HG02840 (cell line): ENCODE measurements at regions not wholly inside any gene's neighbourhood (a gene's known extent, or its start where the extent isn't known, plus 50 kb on each side); places are given as distances from the start of the nearest gene placed in this dataset.

Experiments
- ATAC-seq: cut with Tn5 transposase; IDR thresholded peaks from one replicate; pipeline ENCODE4 v1.9.1; 2021; ENCODE audit warnings: mild to moderate bottlenecking, moderate library complexity, moderate number of reproducible peaks; ENCODE audit not compliant: unreplicated experiment, low FRiP score

DNA sequence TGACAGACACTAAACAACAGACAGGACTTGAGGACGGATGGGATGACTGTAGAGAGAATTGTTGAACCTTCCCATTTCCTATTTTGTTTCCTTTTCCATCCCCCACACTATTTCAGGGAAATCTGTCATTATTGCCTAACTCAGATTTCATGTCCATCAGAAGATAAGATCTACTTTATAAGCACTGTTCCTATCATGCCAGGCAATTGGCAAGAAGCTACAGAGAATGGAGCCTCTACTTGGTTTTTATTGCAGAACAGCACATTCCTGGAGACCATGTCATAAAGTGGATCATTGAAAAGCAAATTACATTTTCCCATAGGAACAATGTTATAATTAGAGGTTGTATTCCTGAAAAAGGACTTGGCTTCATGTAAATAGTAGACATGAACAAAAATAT is 173.7 kb upstream of the KIF2A start:
- no peak for ATAC-seq

DNA sequence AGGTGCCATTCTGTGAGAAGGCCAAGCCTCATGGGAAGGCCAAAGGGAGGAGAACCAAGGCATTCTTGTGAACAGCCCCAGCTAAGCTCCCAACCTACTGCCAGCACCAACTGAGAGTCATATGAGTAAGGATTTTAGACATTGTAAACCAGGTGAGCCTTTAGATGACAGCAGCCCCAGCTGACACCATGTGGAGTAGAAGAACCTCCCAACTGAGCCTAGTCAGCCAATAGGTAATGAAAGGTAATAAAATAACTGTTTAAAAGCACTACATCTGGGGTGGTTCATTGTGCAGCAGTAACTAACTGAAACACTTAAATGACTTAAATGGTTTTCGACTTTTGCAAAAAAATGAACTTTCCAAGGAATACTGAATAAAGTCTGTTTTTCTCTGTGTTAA is 172.6 kb upstream of the KIF2A start:
- no peak for ATAC-seq

DNA sequence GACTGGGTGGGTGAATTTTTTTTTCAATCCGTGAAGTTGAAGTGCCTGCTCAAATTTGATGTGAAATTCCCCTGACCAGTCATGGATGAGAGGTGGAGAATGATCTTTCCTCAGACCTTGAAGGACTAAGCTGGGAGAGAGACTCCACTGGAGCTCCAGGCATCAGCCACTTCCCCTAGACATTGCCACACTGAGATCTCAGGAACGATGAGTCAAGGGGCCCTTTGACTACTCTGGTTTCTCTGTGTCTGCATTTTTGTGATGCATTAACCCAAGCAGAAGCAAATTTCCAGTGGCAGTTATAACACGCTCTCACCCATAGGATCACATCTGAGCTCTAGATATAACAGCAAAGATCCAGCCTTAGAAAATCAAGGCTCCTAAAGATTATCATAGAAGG is 171.2 kb upstream of the KIF2A start:
- ATAC-seq: no peak

DNA sequence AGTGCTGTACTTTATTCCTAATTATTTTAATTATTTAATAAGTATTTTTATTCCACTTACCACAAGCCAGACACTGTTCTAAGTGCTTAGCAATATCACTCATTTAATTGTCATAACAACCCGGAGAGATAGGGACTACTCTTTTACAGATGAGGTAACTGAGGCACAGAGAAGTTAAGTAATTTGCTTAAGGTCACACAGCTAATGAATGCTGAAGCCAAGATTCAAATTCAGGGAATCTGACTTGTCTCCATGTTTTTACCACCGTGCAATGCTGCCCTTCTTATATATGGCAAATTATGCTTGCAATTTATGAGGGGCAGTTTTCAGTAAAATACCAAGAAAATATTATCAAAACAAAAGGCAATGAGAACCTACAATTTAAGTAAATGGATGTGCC is 168.4 kb upstream of the KIF2A start:
- ATAC-seq: no peak

DNA sequence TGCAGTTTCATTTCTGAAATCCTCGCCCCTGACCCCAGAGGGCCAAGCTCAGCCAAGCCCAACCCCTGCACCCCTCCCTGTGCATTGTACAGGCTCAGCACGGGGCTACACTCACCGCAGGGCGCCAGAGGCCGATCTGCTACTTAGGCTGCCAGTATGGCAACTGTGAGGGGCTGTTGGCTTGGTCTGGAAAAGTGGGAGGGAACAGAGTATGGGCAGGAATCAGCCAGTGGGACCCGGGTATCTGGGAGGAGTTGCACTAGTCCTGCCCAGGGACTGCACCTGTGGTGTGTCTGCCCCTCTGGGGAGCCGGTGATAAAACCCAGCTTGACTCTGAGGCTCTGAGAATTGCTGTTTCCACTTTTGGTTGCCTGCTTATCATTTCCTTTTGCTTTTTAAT is 167.4 kb upstream of the KIF2A start:
- no peak for ATAC-seq

DNA sequence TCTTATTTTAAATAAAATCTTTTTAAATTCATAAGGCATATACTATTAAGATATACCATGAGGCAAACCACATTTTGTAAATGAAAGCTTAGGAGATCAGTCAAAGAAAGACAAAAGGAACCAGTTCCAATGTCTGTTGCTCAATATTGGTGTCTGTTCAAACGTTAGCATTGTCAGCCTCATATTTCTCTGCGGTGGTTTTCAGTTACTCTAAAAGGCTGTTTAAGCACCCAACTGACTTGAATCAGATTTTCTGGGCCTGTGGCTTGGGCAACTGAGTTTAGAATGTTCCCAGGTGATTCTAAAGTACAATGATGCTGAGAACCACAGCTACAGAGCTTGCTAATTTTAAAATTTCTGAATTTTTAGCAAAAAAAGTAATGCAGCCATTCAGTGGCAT is 166.3 kb upstream of the KIF2A start:
- no peak for ATAC-seq

DNA sequence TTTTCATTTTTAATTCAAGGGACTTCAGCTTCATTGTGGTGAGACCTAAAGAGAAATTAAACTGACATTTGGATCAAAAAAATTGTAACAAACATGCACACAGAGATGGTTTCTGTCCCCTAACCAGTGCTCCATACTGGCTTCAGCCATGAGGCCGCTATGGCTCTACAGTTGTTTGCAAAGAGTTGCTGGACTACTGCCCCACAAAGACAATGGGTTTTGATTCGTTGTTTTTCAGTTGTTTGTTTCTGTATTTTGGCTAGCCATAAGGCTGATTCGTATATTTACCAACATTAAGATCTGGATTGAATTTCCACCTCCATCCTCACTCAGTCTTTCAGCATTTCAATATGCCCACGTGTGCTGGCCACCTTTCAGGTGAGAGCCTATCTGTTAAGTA is 163.7 kb upstream of the KIF2A start:
- no peak for ATAC-seq

DNA sequence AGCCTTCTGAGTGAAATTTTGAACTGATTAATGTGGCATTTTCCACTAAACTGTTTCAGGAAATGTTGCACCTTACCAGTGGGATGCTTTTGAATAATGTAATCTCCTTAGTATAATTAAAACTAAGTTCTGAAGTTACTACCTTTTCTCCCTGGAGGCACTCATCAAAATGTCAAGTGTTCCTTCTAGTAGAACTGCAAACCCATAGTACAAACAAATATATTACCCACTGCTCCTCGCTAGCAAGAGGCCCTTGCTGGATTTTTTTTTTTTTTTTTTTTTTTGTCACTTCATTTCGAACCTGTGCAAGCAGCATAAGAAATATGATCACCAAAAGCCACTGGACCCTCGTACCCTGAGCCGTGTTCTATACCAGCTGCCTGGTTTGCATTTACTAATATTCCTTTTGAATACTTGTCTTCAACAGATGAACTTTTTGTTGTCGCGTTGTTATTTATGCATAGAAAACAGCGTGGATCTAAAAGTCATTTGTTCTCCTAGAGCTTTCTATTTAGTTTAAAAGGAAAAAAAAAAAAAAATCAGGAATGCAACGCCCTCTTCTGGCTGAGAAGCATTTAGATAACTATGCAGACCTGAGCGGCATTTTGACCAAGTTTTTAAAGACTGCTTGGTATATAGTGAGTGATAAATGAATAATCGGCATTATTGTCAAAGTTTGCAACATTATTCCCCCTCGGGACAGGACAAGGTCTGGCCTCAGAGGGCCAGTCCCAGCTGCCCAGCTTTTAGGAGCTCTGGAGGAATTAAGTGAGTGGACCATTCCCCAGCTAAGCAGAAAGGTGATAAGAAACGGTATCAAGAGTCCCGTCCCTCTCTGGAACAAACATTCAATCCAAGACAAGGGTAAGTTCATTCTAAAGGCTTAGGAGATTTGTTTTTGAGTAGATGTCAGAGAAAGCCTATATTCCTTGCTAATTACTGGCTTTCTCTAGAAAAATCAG is 162.5 kb upstream of the KIF2A start:
- ATAC-seq: no peak

DNA sequence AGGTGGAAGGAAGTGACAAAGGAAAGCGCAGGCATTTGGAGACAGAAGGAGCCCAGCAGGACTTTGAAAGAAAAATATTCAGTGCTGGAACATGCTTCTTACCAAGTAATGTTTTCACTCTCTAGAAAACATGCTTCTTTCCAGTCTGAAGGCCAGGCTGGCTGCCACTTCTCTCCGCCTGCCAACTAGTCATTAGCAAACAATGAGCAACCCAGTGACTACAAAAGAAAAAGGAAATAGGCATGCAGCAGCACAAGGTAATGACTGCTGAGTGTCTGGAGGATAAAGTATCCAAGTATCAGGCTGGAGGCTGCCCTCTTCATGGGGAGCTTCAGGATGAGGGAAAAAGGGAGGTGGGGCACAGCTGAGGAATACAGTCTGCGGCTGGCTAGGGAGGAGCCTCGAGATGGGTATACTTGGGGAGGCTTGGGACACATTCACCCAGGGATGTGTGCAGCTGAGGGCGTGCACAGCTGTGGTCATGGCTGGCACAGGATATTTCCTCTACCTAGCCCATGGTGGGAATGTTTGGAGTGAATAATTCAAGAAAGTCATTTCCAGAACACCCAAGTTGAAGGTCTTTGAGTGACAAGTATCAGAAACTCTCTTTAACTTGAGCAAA is 161.5 kb upstream of the KIF2A start:
- no peak for ATAC-seq

DNA sequence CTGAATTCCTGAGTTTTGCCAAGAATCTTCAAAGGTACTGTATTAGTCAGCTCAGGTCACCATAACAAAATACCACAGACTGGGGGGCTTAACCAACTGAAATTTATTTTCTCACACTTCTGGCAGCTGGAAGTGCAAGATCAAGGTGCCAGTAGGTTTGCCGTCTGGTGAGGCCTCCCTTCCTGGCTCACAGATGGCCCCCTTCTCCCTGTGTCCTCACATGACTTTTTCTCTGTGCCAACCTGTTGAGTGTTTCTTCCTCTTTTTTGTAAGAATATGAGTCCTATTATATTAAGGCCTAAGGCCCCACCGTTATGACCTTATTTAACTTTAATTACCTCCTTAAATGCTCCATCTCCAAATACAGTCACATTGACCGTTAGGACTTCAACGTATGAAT is 156.1 kb upstream of the KIF2A start:
- ATAC-seq: no peak

DNA sequence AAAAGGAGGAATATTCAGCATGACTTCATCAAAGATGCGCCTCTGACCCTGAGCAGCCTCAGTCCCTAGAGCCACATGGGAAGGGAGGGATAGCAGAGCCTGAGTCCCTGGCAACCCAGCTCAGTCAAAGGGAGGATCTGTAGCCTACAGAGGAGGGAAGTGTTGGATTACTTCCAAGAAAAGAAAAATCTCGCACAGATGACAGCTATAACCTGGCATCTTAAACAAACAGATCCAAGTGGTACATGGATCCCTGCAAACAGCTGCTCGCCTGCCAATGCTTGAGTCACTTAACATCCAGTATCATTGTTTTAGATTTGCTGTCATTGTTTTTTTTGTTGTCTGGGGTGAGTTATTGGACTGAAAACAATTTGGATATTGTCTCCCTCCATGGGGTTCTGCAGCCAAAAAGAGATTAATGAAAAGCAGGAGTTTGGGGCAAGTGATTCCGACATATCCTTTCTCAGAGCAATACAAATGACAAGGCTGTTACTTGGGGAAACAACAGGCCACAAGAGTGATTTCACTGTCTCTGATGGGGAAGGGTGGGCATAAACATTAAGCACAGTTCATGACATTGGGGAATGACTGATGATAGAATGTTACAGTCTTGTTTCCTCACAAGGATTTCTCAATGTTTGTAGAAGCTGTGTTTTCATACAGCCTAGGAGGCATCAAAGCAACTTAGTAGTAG is 153.5 kb upstream of the KIF2A start:
- no peak for ATAC-seq

DNA sequence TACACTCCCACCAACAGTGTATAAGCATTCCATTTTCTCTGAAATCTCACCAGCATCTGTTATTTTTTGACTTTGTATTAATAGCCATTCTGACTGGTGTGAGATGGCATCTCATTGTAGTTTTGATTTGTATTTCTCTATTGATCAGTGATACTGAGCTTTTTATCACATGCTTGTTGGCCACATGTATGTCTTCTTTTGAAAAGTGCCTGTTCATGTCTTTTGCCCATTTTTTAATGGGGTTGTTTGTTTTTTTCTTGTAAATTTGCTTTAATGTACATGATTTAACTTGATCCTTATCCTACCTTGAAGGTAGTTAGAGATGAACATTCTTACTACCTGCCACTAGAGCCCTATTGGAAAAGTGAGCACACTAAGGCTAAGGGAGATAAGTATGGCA is 151.2 kb upstream of the KIF2A start:
- no peak for ATAC-seq

DNA sequence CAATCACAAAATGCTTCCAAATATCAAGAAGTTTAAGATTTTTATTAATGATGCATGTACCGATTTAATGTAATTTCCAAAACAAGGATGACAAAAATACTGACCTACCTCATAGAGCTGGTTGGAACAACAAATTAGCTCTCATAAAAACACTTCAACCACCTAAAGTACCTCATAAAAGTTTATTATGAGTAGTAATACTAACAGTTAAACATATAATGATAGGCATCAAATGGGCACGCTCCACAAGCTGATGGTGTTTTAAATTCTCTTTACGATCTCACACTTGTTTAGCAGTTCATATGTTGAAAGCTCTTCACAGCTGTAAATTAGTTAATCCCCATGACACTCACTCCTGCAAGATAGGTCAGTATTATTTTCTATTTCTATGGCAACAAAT is 150.0 kb upstream of the KIF2A start:
- no peak for ATAC-seq

DNA sequence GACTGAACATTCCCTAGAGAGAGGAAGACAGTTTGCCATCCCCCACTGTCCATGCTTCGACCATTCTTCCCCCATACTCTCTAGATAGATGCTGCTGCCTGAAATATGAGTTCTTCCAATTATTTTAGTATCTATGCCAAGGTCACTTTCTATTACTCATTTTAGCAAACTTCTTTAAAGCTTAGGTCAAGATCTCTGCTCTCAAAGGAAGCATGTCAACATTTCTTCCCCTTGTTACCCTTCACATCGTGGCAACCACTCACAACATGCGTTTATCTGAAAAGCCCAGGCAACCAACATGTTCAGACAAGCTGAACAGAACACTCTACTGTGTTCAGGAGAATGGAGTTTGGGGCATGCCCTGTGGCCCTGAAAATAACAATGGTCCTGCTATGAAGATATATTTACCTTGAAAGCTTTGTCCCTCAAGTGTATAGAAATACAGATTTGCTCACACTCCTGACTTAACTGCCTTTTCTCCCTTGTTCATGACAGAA is 138.4 kb upstream of the KIF2A start:
- ATAC-seq: no peak

DNA sequence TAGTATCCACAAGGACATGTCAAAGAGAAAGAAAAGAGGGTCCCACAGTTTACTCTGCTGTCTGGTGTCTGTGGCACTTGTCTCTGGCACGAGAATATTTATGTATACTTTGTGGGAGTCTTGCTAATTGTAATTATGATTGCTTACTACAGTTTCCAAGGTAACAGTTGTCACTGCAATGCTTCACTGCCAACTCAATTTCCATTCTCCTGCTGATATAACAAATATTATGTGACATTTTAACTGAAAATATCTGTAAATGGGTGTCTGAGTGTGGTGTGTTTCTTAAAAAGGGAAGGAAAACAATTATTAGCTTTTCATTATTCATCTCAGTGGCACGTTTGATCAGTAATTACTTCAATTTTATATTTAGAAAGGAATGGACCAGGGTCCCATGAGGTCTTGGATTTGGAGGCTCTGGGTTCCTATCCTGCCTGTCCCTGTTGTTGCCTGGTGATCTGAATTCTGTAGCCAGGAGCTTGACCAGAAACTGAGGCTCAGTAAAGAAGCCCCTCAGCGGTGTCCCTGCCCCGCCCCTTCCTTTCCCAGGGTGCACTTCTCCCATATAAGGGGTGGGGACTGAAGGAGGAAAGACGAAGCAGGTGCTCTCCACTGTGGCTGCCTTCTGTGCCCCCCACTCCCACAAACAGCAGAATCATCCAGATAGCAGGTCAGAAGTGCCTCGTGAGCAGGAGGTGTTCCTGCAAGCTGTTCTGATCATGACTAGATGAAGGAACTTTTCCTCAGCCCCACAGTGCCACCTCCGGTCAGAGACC is 137.3 kb upstream of the KIF2A start:
- no peak for ATAC-seq

DNA sequence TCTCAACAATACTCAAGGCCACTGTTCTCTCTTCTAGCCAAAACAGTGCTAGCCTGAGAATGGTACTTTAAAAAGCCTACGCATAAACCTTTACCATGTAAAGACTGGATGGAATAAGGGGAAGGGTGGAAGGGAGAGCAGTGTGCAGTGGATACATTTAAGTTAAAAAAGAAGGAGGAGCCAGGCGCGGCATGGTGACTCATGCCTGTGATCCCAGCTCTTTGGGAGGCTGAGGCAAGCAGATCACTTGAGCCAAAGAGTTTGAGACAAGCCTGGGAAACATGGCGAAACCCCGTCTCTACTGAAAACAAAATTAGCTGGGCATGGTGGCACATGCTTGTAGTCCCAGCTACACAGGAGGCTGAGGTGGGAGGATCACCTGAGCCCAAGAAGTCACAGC is 127.7 kb upstream of the KIF2A start:
- no peak for ATAC-seq

DNA sequence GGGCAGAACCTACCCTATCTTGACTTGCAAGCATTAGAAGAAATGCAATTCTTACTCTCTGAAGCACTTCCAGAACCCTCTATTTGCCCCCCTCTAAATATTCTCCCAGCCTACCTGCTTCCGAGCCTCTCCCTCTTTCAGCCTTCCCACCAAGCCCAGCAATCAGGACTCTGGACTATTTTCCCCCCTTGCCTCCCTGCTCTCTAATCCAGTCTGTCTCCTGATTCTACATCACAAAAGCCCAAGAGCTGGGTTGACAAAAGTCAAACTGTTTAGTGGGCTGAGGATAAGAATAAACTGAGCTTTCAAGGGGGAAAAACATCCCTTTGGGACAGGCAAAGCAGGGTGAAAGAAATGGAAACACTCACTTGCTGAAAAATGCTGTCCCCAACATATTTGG is 123.2 kb upstream of the KIF2A start:
- ATAC-seq: no peak

DNA sequence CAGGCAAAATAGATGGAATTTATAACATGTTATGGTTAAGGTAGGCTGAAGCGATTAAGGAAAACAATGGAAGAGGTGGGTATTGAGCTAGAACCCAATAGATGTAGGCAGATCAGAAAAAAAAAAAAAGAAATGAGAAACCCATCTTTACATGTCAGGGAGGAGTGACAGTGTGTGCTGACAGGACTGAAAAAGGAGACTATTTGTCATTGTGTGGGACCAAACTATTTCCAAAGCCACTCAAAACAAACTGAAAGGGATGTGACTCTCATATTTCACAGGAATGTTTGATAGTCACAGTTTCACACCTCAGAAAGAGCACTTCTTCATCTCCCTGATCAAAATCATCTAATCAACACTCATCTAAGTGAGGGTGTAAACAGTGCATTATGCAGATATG is 122.3 kb upstream of the KIF2A start:
- ATAC-seq: no peak

DNA sequence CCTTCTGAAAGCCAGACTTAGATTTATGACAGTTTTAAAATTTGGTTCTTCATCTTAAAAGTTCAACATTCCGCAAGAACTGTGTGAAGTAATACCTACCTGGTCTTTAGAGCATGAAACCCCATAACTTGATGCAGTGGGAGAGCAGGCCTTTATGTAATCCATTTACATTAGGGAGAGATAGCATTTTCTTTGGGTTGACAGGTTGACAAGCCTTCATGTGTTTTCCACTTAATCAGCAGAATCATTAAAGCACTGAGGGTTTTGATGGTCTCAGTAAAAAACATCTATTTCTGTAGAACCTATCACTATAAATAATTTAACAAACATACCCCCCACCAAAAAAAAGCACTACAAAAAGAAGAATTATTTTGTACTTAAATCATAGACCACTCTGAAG is 121.6 kb upstream of the KIF2A start:
- ATAC-seq: no peak

DNA sequence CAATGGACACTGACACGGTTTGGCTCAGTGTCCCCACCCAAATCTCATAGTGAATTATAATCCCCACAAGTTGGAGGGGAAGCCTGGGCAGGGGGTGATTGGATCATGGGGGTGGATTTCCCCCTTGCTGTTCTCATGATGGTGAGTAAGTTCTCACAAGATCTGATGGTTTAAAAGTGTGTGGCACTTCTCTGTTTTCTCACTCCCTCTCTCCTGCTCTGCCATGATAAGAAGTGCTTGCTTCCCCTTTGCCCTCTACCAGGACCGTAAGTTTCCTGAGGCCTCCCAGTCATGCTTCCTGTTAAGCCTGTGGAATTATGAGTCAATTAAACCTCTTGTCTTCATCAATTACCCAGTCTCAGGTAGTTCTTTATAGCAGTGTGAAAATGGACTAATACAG is 115.8 kb upstream of the KIF2A start:
- ATAC-seq: no peak

DNA sequence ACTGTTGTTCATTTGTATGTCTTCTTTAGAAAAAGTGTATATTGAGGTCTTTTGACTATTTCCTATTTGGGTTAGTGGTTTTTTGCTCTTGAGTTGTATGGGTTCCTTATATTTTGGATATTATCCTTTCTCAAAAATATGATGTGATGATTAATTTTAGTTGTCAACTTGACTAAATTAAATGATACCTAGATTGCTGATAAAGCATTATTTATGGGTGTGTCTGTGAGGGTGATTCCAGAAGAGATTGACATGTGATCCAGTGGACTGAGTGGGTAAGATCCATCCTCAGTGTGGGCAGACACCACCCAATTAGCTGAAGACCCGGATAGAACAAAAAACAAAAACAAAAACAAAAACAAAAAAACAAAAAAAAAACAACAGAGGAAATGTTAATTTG is 115.1 kb upstream of the KIF2A start:
- ATAC-seq: no peak
